ENCODE measurements at regions not wholly inside any gene's neighbourhood (a gene's known extent, or its start where the extent isn't known, plus 50 kb on each side); places are given as distances from the start of the nearest gene placed in this dataset.

DNA sequence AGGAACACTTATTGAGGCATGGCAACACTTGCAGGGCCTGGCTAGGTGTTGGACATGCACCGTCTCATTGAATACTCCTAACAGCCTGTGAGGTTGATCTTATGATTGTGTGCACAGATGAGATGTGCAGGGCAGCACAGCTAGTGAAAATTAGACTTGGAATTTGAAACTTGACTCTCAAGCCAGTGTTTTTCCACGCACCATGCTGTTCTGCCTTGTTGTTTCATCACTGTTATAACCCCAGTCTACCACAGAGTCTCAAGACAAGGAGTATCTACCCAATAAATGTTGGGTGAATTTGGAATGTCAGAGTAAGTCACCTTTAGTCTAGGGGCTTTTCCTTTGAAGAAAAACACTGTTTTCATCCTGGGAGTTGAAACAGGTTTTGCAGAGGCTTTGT, 55.8 kb upstream of the LRIG3 start (continued):
- TF ChIP-seq, protein P1, sequence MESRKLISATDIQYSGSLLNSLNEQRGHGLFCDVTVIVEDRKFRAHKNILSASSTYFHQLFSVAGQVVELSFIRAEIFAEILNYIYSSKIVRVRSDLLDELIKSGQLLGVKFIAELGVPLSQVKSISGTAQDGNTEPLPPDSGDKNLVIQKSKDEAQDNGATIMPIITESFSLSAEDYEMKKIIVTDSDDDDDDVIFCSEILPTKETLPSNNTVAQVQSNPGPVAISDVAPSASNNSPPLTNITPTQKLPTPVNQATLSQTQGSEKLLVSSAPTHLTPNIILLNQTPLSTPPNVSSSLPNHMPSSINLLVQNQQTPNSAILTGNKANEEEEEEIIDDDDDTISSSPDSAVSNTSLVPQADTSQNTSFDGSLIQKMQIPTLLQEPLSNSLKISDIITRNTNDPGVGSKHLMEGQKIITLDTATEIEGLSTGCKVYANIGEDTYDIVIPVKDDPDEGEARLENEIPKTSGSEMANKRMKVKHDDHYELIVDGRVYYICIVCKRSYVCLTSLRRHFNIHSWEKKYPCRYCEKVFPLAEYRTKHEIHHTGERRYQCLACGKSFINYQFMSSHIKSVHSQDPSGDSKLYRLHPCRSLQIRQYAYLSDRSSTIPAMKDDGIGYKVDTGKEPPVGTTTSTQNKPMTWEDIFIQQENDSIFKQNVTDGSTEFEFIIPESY (IDR thresholded peaks at IDR 0.05; ENCODE audit: extremely low read depth, insufficient replicate concordance, low read length): no peak
- TF ChIP-seq RAD21 (IDR thresholded peaks at IDR 0.05; ENCODE audit: low read depth) (no peak), EZH2phosphoT487 (IDR thresholded peaks at IDR 0.05; ENCODE audit: borderline replicate concordance) (no peak), FOSL1 (IDR thresholded peaks at IDR 0.05; ENCODE audit: low read depth) (no peak), SIN3A (IDR thresholded peaks at IDR 0.05; ENCODE audit: low read depth) (no peak), JUND (IDR thresholded peaks at IDR 0.05) (no peak)
- TF ChIP-seq, protein P2, sequence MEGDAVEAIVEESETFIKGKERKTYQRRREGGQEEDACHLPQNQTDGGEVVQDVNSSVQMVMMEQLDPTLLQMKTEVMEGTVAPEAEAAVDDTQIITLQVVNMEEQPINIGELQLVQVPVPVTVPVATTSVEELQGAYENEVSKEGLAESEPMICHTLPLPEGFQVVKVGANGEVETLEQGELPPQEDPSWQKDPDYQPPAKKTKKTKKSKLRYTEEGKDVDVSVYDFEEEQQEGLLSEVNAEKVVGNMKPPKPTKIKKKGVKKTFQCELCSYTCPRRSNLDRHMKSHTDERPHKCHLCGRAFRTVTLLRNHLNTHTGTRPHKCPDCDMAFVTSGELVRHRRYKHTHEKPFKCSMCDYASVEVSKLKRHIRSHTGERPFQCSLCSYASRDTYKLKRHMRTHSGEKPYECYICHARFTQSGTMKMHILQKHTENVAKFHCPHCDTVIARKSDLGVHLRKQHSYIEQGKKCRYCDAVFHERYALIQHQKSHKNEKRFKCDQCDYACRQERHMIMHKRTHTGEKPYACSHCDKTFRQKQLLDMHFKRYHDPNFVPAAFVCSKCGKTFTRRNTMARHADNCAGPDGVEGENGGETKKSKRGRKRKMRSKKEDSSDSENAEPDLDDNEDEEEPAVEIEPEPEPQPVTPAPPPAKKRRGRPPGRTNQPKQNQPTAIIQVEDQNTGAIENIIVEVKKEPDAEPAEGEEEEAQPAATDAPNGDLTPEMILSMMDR (IDR thresholded peaks at IDR 0.05 in 2 of 3, conservative IDR thresholded peaks at IDR 0.05 in 1 of 3; ENCODE audit: borderline replicate concordance in 1 of 3, insufficient read depth in 1 of 3, low read depth in 2 of 3, low read length in 2 of 3): no peak
- TF ChIP-seq, protein P3, sequence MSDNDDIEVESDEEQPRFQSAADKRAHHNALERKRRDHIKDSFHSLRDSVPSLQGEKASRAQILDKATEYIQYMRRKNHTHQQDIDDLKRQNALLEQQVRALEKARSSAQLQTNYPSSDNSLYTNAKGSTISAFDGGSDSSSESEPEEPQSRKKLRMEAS (IDR thresholded peaks at IDR 0.05): no peak
